Keratinocyte (primary cell): ENCODE measurements at regions not wholly inside any gene's neighbourhood (a gene's known extent, or its start where the extent isn't known, plus 50 kb on each side); places are given as distances from the start of the nearest gene placed in this dataset.

Source experiments
- DNase-seq: peaks from one replicate; pipeline ENCODE4 v3.0.0-alpha.2; 2011; ENCODE audit warnings: low read depth, missing footprints, low spot score
- FAIRE-seq: peaks from 2 replicates; lab custom pipeline; 2011; peaks lifted over from hg19 to GRCh38; lab: Jason Lieb, UNC
- H2AFZ ChIP-seq: 2 replicates; pipeline ENCODE4 v1.6.0; 2012; ENCODE audit warnings: low read length, control low read depth, inconsistent platforms; ENCODE audit not compliant: control insufficient read depth
- H3K27ac ChIP-seq: 2 replicates; pipeline ENCODE4 v1.5.1; 2011; ENCODE audit warnings: low read length; ENCODE audit not compliant: control insufficient read depth, insufficient read depth
- H3K27me3 ChIP-seq: 3 replicates; pipeline ENCODE4 v1.6.0; 2011; ENCODE audit warnings: low read length; ENCODE audit not compliant: control insufficient read depth, insufficient read depth; ENCODE audit errors: extremely low read depth
- H3K36me3 ChIP-seq, 2 experiments: 2 replicates in 1 of 2; 3 replicates in 1 of 2; pipeline ENCODE4 v1.5.1; 2011; ENCODE audit warnings: low read length in 2 of 2, mild to moderate bottlenecking in 1 of 2; ENCODE audit not compliant: control insufficient read depth in 2 of 2, insufficient read depth in 2 of 2; ENCODE audit errors: extremely low read depth in 1 of 2
- H3K4me1 ChIP-seq: 3 replicates; pipeline ENCODE4 v1.5.1; 2011; ENCODE audit warnings: low read length; ENCODE audit not compliant: control insufficient read depth, insufficient read depth; ENCODE audit errors: extremely low read depth
- H3K4me2 ChIP-seq: 3 replicates; pipeline ENCODE4 v1.6.0; 2011; ENCODE audit warnings: low read depth, low read length; ENCODE audit not compliant: control insufficient read depth, insufficient read depth; ENCODE audit errors: extremely low read depth
- H3K4me3 ChIP-seq, 3 experiments: fragments of 200-600 bp in 1 of 3; sonication (generic) in 1 of 3; 2 replicates in 2 of 3; 3 replicates in 1 of 3; pipeline ENCODE4 v1.5.1; 2011 to 2016; ENCODE audit warnings: low read length in 3 of 3, mild to moderate bottlenecking in 3 of 3, control low read depth in 2 of 3, inconsistent platforms in 1 of 3, low read depth in 1 of 3, mixed read lengths in 1 of 3, mixed run types in 1 of 3, moderate library complexity in 1 of 3; ENCODE audit not compliant: control insufficient read depth in 2 of 3, insufficient read depth in 2 of 3; ENCODE audit errors: extremely low read depth in 1 of 3
- H3K79me2 ChIP-seq: 2 replicates; pipeline ENCODE4 v1.6.0; 2012; ENCODE audit warnings: low read length; ENCODE audit not compliant: control insufficient read depth, insufficient read depth
- H3K9ac ChIP-seq: 3 replicates; pipeline ENCODE4 v1.6.0; 2011; ENCODE audit warnings: low read length; ENCODE audit not compliant: control insufficient read depth, insufficient read depth; ENCODE audit errors: extremely low read depth
- H3K9me1 ChIP-seq: 3 replicates; pipeline ENCODE4 v1.6.0; 2011; ENCODE audit warnings: low read length; ENCODE audit not compliant: control insufficient read depth, insufficient read depth; ENCODE audit errors: extremely low read depth
- H3K9me3 ChIP-seq: 2 replicates; pipeline ENCODE4 v1.5.1; 2012; ENCODE audit warnings: low read depth, low read length; ENCODE audit not compliant: control insufficient read depth
- H4K20me1 ChIP-seq: 3 replicates; pipeline ENCODE4 v1.6.0; 2011; ENCODE audit warnings: low read length; ENCODE audit not compliant: control insufficient read depth, insufficient read depth; ENCODE audit errors: extremely low read depth
- CTCF ChIP-seq, 3 experiments: IDR thresholded peaks in 1 of 3; conservative IDR thresholded peaks in 1 of 3; optimal IDR thresholded peaks in 1 of 3; 2 replicates in 2 of 3; 3 replicates in 1 of 3; pipeline versions ENCODE3 to v1.5.1; 2011; ENCODE audit warnings: low read length in 3 of 3, mild to moderate bottlenecking in 3 of 3, moderate library complexity in 2 of 3, control low read depth in 1 of 3, inconsistent platforms in 1 of 3; ENCODE audit not compliant: insufficient read depth in 2 of 3; ENCODE audit errors: extremely low read depth in 1 of 3
- EZH2 ChIP-seq: IDR thresholded peaks from one replicate; pipeline ENCODE4 v1.6.1; 2012; ENCODE audit warnings: inconsistent platforms, mild to moderate bottlenecking, low read length, moderate library complexity
- dilution Hi-C: fragments of 300-500 bp; cut with MboI; formaldehyde crosslinking; loops from one replicate; pipeline ENCODE4 v1.7.0; 2020; ENCODE audit warnings: low sequenced_read_pairs; ENCODE audit not compliant: extremely low pct_ligation_motif_present

- FAIRE-seq (no peak), DNase-seq (no peak)
- no peak overlapping the region for H3K9ac ChIP-seq
- dilution Hi-C loops: no loop called here
- no peak overlapping the region for H3K27ac ChIP-seq
- TF ChIP-seq EZH2: no peak
- no peak for TF ChIP-seq CTCF (optimal IDR thresholded peaks at IDR 0.05 in 1 of 3, IDR thresholded peaks at IDR 0.05 in 1 of 3, conservative IDR thresholded peaks at IDR 0.05 in 1 of 3; ENCODE audit: extremely low read depth in 1 of 3, insufficient read depth in 2 of 3, low read length in 3 of 3)
- H3K79me2 ChIP-seq: no peaks in the 10 kb centered on the region
- no peak overlapping the region for H3K4me2 ChIP-seq
- no peaks in the 10 kb centered on the region for H4K20me1 ChIP-seq
- no peaks in the 10 kb centered on the region for H3K4me1 ChIP-seq
- H3K4me3 ChIP-seq: no peak overlapping the region
- no peaks in the 10 kb centered on the region for H3K9me3 ChIP-seq
- H2AFZ ChIP-seq: no peak overlapping the region
- no peaks in the 10 kb centered on the region for H3K9me1 ChIP-seq
- H3K27me3 ChIP-seq: no peaks in the 10 kb centered on the region
- H3K36me3 ChIP-seq: no peaks in the 10 kb centered on the region
Observed at GRCh38 chr13:64186503-64187250, 2771.0 kb upstream of the PCDH20 start.

GRCh38 chr13:64186071-64186470 is 2770.4 kb upstream of the PCDH20 start:
- no peak overlapping the region for H3K4me2 ChIP-seq
- H3K79me2 ChIP-seq: no peaks in the 10 kb centered on the region
- H3K27ac ChIP-seq: no peak overlapping the region
- no peak for FAIRE-seq
- no peaks in the 10 kb centered on the region for H3K27me3 ChIP-seq
- H3K36me3 ChIP-seq: no peaks in the 10 kb centered on the region
- dilution Hi-C loops: no loop called here
- no peak overlapping the region for H3K4me3 ChIP-seq
- H3K9me1 ChIP-seq: no peaks in the 10 kb centered on the region
- H2AFZ ChIP-seq: no peak overlapping the region
- DNase-seq: no peak
- H4K20me1 ChIP-seq: no peaks in the 10 kb centered on the region
- H3K4me1 ChIP-seq: no peaks in the 10 kb centered on the region
- TF ChIP-seq CTCF (optimal IDR thresholded peaks at IDR 0.05 in 1 of 3, IDR thresholded peaks at IDR 0.05 in 1 of 3, conservative IDR thresholded peaks at IDR 0.05 in 1 of 3; ENCODE audit: extremely low read depth in 1 of 3, insufficient read depth in 2 of 3, low read length in 3 of 3) (no peak), EZH2 (no peak)
- H3K9ac ChIP-seq: no peak overlapping the region
- no peaks in the 10 kb centered on the region for H3K9me3 ChIP-seq
